H9 (cell line): ENCODE measurements at regions not wholly inside any gene's neighbourhood (a gene's known extent, or its start where the extent isn't known, plus 50 kb on each side); places are given as distances from the start of the nearest gene placed in this dataset.
A peak's percentile ranks its signal among the peaks of the same experiment; 100 is the strongest.

ENCODE experiments used
- DNase-seq: peaks from one replicate; pipeline ENCODE4 v3.0.0-alpha.2; 2017
- H2AFZ ChIP-seq: one replicate; pipeline ENCODE4 v1.6.1; 2013; ENCODE audit warnings: mild to moderate bottlenecking, low read length, control low read depth, moderate library complexity
- H2AK5ac ChIP-seq: 2 replicates; pipeline ENCODE4 v1.6.1; 2013; ENCODE audit warnings: low read length, control low read depth, mixed read lengths; ENCODE audit not compliant: insufficient read length
- H2BK120ac ChIP-seq: one replicate; pipeline ENCODE4 v1.6.1; 2013; ENCODE audit warnings: low read depth, mild to moderate bottlenecking, low read length, control low read depth, inconsistent platforms; ENCODE audit not compliant: poor library complexity, severe bottlenecking
- H2BK12ac ChIP-seq: 2 replicates; pipeline ENCODE4 v1.6.1; 2013; ENCODE audit warnings: low read length, control low read depth, mixed read lengths, low read depth; ENCODE audit not compliant: insufficient read length
- H2BK15ac ChIP-seq: 2 replicates; pipeline ENCODE4 v1.6.1; 2013; ENCODE audit warnings: low read depth, low read length, control low read depth
- H2BK20ac ChIP-seq: one replicate; pipeline ENCODE4 v1.6.1; 2013; ENCODE audit warnings: low read depth, mild to moderate bottlenecking, low read length, control low read depth, inconsistent platforms; ENCODE audit not compliant: poor library complexity, severe bottlenecking
- H2BK5ac ChIP-seq: 2 replicates; pipeline ENCODE4 v1.6.1; 2013; ENCODE audit warnings: low read length, control low read depth, mixed read lengths; ENCODE audit not compliant: insufficient read length
- H3K14ac ChIP-seq: 2 replicates; pipeline ENCODE4 v1.6.1; 2013; ENCODE audit warnings: low read length, control low read depth; ENCODE audit not compliant: insufficient read depth
- H3K18ac ChIP-seq: 2 replicates; pipeline ENCODE4 v1.6.1; 2013; ENCODE audit warnings: low read depth, mild to moderate bottlenecking, mixed read lengths, low read length, control low read depth; ENCODE audit not compliant: insufficient read length
- H3K23ac ChIP-seq: 2 replicates; pipeline ENCODE4 v1.6.1; 2013; ENCODE audit warnings: low read length, control low read depth, mixed read lengths, low read depth; ENCODE audit not compliant: insufficient read length
- H3K23me2 ChIP-seq: 2 replicates; pipeline ENCODE4 v1.6.1; 2013; ENCODE audit warnings: low read depth, mild to moderate bottlenecking, mixed read lengths, low read length, control low read depth; ENCODE audit not compliant: insufficient read length, poor library complexity, severe bottlenecking
- H3K27ac ChIP-seq: 2 replicates; pipeline ENCODE4 v1.5.1; 2013; ENCODE audit warnings: low read length, control low read depth, mixed read lengths, low read depth; ENCODE audit not compliant: insufficient read length
- H3K27me3 ChIP-seq: 2 replicates; pipeline ENCODE4 v1.6.1; 2013; ENCODE audit warnings: low read length, control low read depth, inconsistent platforms; ENCODE audit not compliant: insufficient read depth
- H3K4ac ChIP-seq: 2 replicates; pipeline ENCODE4 v1.6.1; 2013; ENCODE audit warnings: low read depth, mild to moderate bottlenecking, control low read depth, inconsistent platforms, low read length, moderate library complexity
- H3K4me1 ChIP-seq: 2 replicates; pipeline ENCODE4 v1.6.1; 2013; ENCODE audit warnings: low read length, control low read depth, inconsistent platforms; ENCODE audit not compliant: insufficient read depth
- H3K4me2 ChIP-seq: 2 replicates; pipeline ENCODE4 v1.6.1; 2013; ENCODE audit warnings: low read length, control low read depth, mixed read lengths; ENCODE audit not compliant: insufficient read length, insufficient read depth
- H3K56ac ChIP-seq: 2 replicates; pipeline ENCODE4 v1.6.1; 2013; ENCODE audit warnings: low read depth, mild to moderate bottlenecking, mixed read lengths, low read length, control low read depth; ENCODE audit not compliant: insufficient read length
- H3K79me1 ChIP-seq: 2 replicates; pipeline ENCODE4 v1.6.1; 2013; ENCODE audit warnings: low read depth, mild to moderate bottlenecking, moderate library complexity, low read length, control low read depth, inconsistent platforms; ENCODE audit not compliant: insufficient read depth, poor library complexity, severe bottlenecking
- H3K79me2 ChIP-seq: 2 replicates; pipeline ENCODE4 v1.6.1; 2013; ENCODE audit warnings: low read length, control low read depth, inconsistent platforms; ENCODE audit not compliant: insufficient read depth
- H3K9ac ChIP-seq: 2 replicates; pipeline ENCODE4 v1.6.1; 2013; ENCODE audit warnings: low read length, control low read depth, mixed read lengths; ENCODE audit not compliant: insufficient read length; ENCODE audit errors: extremely low read depth
- H3K9me3 ChIP-seq: one replicate; pipeline ENCODE4 v1.6.1; 2013; ENCODE audit warnings: low read depth, low read length, inconsistent platforms; ENCODE audit not compliant: control insufficient read depth
- H3T11ph ChIP-seq: one replicate; pipeline ENCODE4 v1.6.1; 2013; ENCODE audit warnings: mild to moderate bottlenecking, low read length, control low read depth, inconsistent platforms
- H4K20me1 ChIP-seq: one replicate; pipeline ENCODE4 v1.6.1; 2013; ENCODE audit not compliant: control insufficient read depth, insufficient read length, insufficient read depth
- H4K5ac ChIP-seq: 2 replicates; pipeline ENCODE4 v1.6.1; 2013; ENCODE audit warnings: low read depth, mild to moderate bottlenecking, mixed read lengths, low read length, control low read depth; ENCODE audit not compliant: insufficient read length
- H4K8ac ChIP-seq: replicated peaks from 2 replicates; pipeline ENCODE4 v1.6.1; 2013; ENCODE audit warnings: low read length, control low read depth, mixed read lengths, low read depth; ENCODE audit not compliant: insufficient read length
- H4K91ac ChIP-seq: 2 replicates; pipeline ENCODE4 v1.6.1; 2013; ENCODE audit warnings: low read depth, mild to moderate bottlenecking, moderate library complexity, mixed read lengths, low read length, control low read depth; ENCODE audit not compliant: insufficient read length
- H3K27ac Mint-ChIP-seq, 3 experiments: 2 replicates in 2 of 3; 3 replicates in 1 of 3; pipeline ENCODE4 v1.8.0; 2020 to 2021; ENCODE audit warnings: mixed read lengths in 3 of 3, mild to moderate bottlenecking in 1 of 3, moderate library complexity in 1 of 3
- H3K27me3 Mint-ChIP-seq: 2 replicates; pipeline ENCODE4 v1.8.0; 2021; ENCODE audit warnings: low read depth, mild to moderate bottlenecking, moderate library complexity, mixed read lengths
- H3K36me3 Mint-ChIP-seq, 3 experiments: 2 replicates in 2 of 3; 3 replicates in 1 of 3; pipeline ENCODE4 v1.8.0; 2020 to 2021; ENCODE audit warnings: low read depth in 3 of 3, mixed read lengths in 3 of 3; ENCODE audit not compliant: insufficient read depth in 1 of 3
- H3K4me1 Mint-ChIP-seq, 2 experiments: 2 replicates each; pipeline ENCODE4 v1.8.0; 2020; ENCODE audit warnings: mixed read lengths in 2 of 2
- H3K4me3 Mint-ChIP-seq, 2 experiments: 2 replicates in 1 of 2; 3 replicates in 1 of 2; pipeline ENCODE4 v1.8.0; 2020 to 2021; ENCODE audit warnings: mild to moderate bottlenecking in 2 of 2, mixed read lengths in 2 of 2, moderate library complexity in 1 of 2
- H3K9me3 Mint-ChIP-seq, 2 experiments: 2 replicates in 1 of 2; 3 replicates in 1 of 2; pipeline ENCODE4 v1.8.0; 2020; ENCODE audit warnings: mild to moderate bottlenecking in 2 of 2, mixed read lengths in 2 of 2, moderate library complexity in 1 of 2
- CTCF ChIP-seq: fragments of 200-600 bp; sonication (generic); conservative IDR thresholded peaks from 3 replicates; pipeline ENCODE4 v1.8.0; 2021; ENCODE audit warnings: antibody characterized with exemption, mild to moderate bottlenecking
- WGBS: extraction: QIAGEN DNeasy Blood & Tissue Kit; methylation state at CpG from one replicate; pipeline ENCODE4 v1.1.7; 2013; ENCODE audit warnings: missing lambda C conversion rate, low lambda C conversion rate, mixed read lengths; ENCODE audit not compliant: insufficient read length; ENCODE audit errors: extremely low coverage; 5-methylcytosine and 5-hydroxymethylcytosine counted together

- Histone ChIP-seq H2BK5ac (no peak overlapping the region), H3K18ac (no peak overlapping the region), H3K27me3 (peaks cover 15% of the 10 kb centered on the region; the same call in 1 of the 2 replicates), H2AK5ac (no peak overlapping the region), H3K9ac (no peak overlapping the region), H4K91ac (no peak overlapping the region), H3K14ac (no peak overlapping the region), H3K4me1 (no peaks in the 10 kb centered on the region; the same call in 1 of the 2 replicates), H4K5ac (no peak overlapping the region), H3T11ph (no peak overlapping the region), H3K23ac (no peak overlapping the region), H2BK120ac (no peak overlapping the region), H3K56ac (no peak overlapping the region), H4K8ac (no peak overlapping the region), H3K79me2 (no peaks in the 10 kb centered on the region), H2BK15ac (no peak overlapping the region), H3K9me3 (no peaks in the 10 kb centered on the region), H3K79me1 (no peaks in the 10 kb centered on the region), H2AFZ (no peak overlapping the region), H3K23me2 (peaks cover 16% of the 10 kb centered on the region), H4K20me1 (no peaks in the 10 kb centered on the region), H3K4me2 (no peak overlapping the region), H3K4ac (no peak overlapping the region), H2BK20ac (no peak overlapping the region), H2BK12ac (no peak overlapping the region), H3K27ac (no peak overlapping the region)
- no CpG with 5 or more reads among the region's 11 CpGs for WGBS
- Mint-ChIP-seq H3K4me1 (peaks cover 22 to 27% of the 10 kb centered on the region in 2 experiments), H3K27ac (no peak overlapping the region), H3K4me3 (peak overlapping the region in 1 of 2 experiments; percentile 49; a peak in 3 of 5 replicates), H3K36me3 (no peaks in the 10 kb centered on the region; a peak in 1 of 7 replicates), H3K27me3 (peaks cover 20% of the 10 kb centered on the region), H3K9me3 (no peaks in the 10 kb centered on the region)
- no peak for TF ChIP-seq CTCF
- no peak for DNase-seq
Observed at GRCh38 chr6:28695715-28696114, 170.0 kb downstream of the GPX5 start.
